HG02852 (cell line): ENCODE measurements at regions not wholly inside any gene's neighbourhood (a gene's known extent, or its start where the extent isn't known, plus 50 kb on each side); places are given as distances from the start of the nearest gene placed in this dataset.

ENCODE experiments used
- ATAC-seq: cut with Tn5 transposase; IDR thresholded peaks from one replicate; pipeline ENCODE4 v1.9.1; 2021; ENCODE audit warnings: mild to moderate bottlenecking, moderate library complexity; ENCODE audit not compliant: unreplicated experiment

GRCh38 chr6:98107801-98108200, 726.6 kb upstream of the POU3F2 start:
- ATAC-seq: no peak

GRCh38 chr6:98116455-98116854, 717.9 kb upstream of the POU3F2 start:
- no peak for ATAC-seq

GRCh38 chr6:98117068-98117467, 717.3 kb upstream of the POU3F2 start:
- no peak for ATAC-seq

GRCh38 chr6:98118397-98119045, 715.9 kb upstream of the POU3F2 start:
- ATAC-seq: no peak

- ATAC-seq: no peak
These were observed 710.2 kb upstream of the POU3F2 start for GRCh38 chr6:98124171-98124570.

GRCh38 chr6:98131290-98131990, 702.9 kb upstream of the POU3F2 start:
- no peak for ATAC-seq

GRCh38 chr6:98136333-98136732, 698.0 kb upstream of the POU3F2 start:
- ATAC-seq: no peak

GRCh38 chr6:98137391-98137790, 697.0 kb upstream of the POU3F2 start:
- ATAC-seq: no peak

GRCh38 chr6:98142839-98143238, 691.5 kb upstream of the POU3F2 start:
- ATAC-seq: no peak

GRCh38 chr6:98146656-98147055, 687.7 kb upstream of the POU3F2 start:
- no peak for ATAC-seq

- ATAC-seq: no peak
These were observed 677.8 kb upstream of the POU3F2 start for GRCh38 chr6:98156580-98156979.

- ATAC-seq: no peak
These were observed 654.8 kb upstream of the POU3F2 start for GRCh38 chr6:98179606-98180005.

GRCh38 chr6:98200084-98200483, 634.3 kb upstream of the POU3F2 start:
- ATAC-seq: no peak

- ATAC-seq: no peak
These were observed 631.1 kb upstream of the POU3F2 start for GRCh38 chr6:98203170-98203806.

GRCh38 chr6:98212468-98212867, 621.9 kb upstream of the POU3F2 start:
- no peak for ATAC-seq

- no peak for ATAC-seq
These were observed 618.8 kb upstream of the POU3F2 start for GRCh38 chr6:98215531-98215930.

GRCh38 chr6:98230250-98230649, 604.1 kb upstream of the POU3F2 start:
- no peak for ATAC-seq

- no peak for ATAC-seq
These were observed 595.3 kb upstream of the POU3F2 start for GRCh38 chr6:98239057-98239456.

- ATAC-seq: no peak
These were observed 592.7 kb upstream of the POU3F2 start for GRCh38 chr6:98241630-98242029.

- ATAC-seq: no peak
These were observed 579.8 kb upstream of the POU3F2 start for GRCh38 chr6:98254624-98255023.

GRCh38 chr6:98260382-98260781, 574.0 kb upstream of the POU3F2 start:
- ATAC-seq: no peak

GRCh38 chr6:98272060-98272459, 562.3 kb upstream of the POU3F2 start:
- no peak for ATAC-seq
